GM21515 (cell line): ENCODE measurements at regions not wholly inside any gene's neighbourhood (a gene's known extent, or its start where the extent isn't known, plus 50 kb on each side); places are given as distances from the start of the nearest gene placed in this dataset.

ENCODE experiments used
- ATAC-seq: cut with Tn5 transposase; IDR thresholded peaks from one replicate; pipeline ENCODE4 v1.9.1; 2021; ENCODE audit not compliant: unreplicated experiment

DNA sequence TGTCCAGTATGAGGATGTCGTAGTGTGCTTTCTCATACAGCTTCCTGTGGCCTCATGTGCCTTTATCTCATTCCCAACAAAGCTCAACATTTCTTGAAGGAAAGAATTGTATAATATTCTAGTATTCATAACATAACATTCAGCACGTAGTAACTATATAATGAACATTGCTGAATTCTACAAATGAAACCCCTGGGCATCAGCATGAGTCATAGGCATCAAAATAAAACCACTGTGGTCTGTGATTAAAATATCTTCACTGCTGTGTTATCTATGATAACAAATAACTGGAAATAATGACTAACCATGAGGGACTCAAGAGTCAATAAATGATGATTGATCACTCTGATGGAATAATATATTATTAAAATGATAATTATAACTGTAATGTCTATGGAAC lies 255.2 kb downstream of the EMP1 start:
- no peak for ATAC-seq

DNA sequence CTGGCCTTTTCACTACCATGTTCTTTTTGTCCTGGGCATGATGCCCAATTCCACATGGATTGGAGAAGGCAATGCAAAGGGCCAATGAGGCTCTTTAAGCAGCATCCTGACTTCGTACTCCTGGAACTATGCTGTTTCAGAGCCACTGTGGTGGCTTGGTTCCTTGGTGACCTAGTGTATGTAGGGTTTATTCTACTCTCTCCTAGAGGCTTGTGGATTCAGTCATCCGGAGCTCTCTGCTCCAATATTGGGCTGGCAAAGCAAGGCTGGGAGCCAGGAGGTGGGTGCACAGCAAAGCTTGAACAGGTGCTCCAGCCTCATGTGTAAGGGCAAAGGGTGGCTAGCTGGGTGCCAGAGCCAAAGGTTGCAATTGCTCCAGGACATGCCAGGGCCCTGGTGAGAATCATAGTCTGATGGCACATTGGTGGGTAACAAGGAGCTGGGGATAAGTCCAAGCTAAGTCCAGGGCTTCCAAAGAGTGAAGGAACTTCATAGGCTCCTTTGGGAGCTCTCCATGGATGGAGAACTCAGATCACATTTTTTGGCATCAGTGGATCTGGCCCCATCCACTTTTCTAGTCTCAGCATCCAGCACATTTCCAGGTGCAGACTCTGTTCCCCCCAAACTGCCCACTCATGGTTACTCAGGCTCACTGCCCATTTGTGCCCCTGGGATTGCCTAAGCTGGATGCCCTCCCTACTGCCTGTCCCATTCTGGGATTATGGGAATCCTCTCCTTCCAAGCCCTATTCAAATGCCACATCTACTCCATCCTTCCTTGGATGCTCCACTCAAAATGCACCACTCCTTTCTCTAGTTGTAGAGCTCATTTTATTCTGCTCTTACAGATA lies 253.9 kb downstream of the EMP1 start:
- ATAC-seq: no peak

DNA sequence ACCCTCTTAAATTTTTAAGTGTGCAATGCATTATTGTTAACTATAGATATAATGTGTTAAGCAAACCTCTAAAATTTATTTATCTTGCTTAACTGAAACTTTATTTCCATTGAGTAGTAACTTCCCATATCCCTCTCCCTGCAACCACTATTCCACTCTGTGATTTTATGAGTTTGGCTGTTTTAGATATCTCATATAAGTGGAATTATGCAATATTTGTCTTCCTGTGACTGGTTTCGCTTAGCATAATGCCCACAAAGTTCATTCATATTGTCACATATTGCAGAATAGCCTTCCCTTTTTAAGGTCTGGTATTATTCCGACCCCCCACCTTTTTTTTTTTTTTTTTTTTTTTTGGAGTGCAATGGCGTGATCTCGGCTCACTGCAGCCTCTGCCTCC lies 247.6 kb downstream of the EMP1 start:
- no peak for ATAC-seq

DNA sequence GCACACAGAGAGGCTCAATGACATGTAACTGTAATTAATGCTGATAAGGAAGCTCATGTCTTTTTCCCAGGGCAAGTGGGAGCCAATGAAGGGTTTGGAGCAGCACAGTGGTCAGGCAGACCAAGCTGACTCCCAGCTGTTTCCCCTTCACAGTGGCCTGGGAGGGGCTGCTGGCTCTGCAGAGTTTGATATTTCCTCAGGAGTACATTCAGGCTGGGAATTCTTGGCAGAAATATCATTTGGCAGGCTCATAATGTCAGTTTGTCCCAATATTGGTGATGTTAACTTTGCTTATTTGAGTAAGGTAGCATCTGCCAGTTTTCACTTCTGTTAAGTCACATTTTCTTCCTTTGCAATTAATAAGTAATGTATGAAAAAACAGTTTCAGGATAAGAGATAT lies 247.0 kb downstream of the EMP1 start:
- ATAC-seq: no peak

DNA sequence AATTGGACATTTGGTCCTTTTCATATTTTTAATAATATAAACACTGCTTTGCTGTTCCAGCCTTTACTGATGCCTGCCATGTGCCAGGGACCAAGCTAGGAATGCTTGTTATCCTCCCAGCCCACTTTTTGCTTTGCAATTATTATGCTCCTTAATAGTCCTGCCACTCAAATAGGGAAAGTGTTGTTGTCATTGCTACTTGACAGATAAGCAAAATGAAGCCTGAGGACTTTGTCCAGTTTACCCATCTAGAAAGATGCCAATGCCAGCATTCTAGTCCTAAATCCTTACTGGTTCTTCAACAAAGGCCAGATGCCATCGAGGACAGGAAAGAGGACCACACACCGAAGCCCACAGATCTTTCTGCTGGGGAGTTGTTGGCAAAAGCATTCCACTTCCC lies 246.5 kb downstream of the EMP1 start:
- ATAC-seq: no peak

DNA sequence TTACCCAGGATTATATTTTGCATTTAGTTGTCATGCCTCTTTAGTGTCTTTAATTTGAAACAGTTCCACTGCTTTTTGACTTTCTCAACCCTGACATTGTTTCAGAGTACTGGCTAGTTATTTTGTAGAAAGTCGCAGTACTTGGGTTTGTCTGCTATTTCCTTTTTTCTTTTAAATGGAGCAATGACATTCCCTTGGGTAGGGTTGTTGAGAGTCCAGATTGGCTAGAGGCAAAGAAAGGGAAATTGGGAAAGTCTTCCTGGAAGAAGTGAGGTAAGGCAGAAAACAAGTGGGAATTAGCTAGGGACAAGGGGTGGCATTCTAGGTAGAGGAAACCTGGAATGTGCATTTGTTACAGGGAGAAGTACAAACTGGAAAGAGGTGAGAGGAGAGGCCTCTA lies 245.9 kb downstream of the EMP1 start:
- no peak for ATAC-seq

DNA sequence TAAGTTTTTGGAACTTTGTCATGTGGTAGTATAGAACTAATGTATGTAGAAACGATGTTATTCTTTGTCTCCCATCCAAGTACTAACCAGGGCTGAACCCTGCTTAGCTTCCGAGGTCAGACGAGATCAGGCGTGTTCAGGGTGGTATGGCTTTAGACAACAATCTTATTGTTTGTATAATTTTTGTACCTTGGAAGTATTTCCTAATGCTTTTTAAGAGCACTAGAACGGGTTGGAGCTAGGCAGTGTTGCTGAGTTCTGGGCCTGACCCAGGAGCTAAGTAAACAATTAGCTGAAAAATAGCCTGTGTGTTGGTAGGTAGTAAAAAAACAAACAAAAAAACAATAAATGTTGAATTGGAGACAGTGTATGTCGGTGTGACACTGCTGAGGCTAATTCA lies 244.3 kb downstream of the EMP1 start:
- no peak for ATAC-seq

DNA sequence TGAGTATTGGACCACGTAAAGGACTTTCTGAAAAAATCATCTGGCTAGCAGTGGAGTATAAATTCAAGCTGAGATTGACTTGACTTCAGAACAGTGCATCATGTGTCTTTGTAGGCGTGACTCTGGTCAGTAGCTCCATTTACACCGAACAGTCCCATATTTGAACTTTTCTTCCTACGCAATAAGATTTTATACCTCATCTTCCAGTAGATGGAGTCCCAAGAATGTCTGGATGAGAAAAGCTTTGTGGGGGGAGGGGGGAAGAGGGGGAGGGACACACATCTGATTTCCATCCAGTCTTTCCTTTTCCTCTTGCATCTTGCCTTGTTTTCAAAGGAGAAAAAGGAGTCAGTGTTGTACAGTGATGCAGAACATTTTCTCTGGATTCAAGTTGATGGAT lies 241.0 kb downstream of the EMP1 start:
- no peak for ATAC-seq

DNA sequence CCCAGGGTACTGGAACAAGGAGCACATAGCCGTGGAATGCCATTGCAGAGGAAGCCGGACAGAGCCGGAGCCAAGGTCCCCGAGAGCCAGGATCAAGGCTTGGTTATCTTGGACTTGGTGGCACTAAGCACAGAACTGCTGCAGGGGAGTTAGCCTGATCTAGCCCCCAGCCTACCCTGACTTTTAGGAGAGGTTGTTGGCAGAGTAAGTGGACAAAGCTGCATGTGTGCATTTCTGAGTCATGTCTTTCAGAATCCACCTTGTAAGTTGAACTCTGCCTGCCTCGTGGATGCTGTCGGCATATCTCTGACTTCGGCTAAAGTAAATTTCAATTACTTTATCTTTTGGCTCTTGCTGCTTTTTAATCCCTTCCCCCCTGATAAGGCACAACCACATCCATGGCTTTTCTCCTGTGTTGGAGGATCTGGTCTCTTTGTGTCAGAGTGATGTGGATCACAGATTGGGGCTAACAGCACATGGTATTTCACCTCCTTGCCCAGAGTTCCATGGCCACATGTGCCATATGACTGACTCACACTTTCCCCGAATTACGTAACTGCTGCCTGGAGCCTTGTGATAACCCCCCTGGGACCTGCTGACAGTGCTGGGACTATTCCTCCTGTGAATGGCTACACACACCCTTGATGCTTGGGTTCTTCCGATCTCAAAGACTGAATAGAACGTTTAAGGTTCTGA lies 240.3 kb downstream of the EMP1 start:
- ATAC-seq: no peak

DNA sequence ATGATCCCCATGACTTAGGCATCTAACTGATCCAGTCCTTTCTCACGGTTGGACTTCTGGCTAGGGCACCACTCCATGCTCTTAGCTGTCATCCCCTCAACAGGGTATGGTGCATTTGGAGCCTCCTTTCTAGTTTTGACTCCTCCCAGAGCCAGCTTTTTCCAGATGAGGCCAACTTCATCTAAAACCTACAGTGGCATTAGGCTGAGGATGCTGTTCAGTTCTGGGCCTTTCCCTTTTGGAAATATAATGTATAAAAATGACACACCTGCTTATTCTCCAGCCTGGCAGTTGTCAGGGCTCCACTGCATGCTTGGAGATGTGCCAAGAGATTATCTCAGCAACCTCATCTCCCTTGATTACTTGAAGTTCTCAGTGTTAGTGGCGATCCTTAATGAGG lies 239.7 kb downstream of the EMP1 start:
- no peak for ATAC-seq

DNA sequence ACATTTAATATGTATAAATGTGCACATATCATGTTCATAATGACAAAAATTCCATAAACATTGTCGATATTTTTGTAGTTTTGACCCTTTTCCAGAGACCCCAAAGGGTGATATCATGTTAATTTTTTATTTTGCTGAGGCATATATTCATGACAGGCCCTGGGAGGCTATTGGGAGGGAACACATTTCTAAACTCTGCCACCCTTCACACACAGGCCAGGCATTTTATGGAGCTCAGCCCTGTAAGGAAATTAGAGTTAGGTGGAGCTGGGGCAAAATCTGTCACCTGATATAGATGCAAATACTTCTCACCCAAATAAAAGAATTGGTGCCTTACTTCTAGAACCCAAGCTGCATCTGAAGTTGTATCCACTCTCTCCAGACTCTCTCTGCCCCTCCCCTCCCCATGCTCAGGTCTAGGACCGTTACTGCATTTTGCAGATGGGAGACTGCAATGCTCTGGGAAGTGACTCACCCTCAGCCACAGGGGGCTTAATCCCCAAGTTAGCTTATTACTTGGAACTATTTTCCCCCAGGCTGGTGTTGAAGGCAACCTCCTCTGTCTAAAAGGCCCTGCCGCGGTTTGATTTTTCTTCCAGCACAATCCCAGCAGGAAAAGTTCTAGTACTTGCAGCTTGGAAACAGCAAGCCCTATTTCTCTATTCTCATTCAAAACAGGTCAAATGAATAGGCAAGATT lies 238.9 kb downstream of the EMP1 start:
- no peak for ATAC-seq

DNA sequence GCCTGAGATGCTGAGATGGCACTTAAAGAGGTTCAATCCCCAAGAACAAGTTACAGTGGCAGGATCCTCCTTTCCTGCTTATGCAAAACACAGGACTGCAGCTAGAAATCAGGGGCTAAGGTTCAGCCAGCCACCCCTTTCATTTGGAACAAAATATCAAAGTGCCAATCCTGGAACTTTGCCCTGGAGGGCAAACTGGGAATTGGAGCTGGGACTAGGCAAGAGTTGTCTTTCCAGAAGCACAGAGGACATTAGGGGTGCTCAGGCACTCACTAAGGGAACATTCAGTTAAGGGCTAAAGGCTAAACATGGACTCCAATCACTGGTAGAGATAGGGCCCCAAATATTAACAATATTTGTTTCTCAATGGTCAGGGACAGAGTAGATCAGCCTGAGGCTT lies 237.2 kb downstream of the EMP1 start:
- no peak for ATAC-seq

DNA sequence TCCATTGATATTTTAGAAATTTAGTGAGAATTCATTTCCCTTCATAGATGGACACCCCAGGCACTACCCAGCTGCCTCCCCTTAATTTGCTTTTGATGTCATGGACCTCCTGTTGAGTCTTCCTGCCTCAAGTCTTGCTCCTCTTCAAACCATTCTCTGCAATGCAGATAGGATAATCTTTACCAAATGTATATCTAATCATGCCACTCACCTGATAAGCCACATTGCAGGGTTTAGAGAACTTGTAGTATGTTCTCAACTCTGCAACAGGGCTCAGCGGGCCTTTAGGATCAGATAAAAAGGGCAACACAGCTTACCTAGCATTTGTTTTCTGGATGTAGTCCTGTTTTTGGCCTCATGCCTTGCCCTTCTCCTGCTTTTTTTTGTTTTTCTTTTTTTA lies 234.5 kb downstream of the EMP1 start:
- ATAC-seq: no peak

DNA sequence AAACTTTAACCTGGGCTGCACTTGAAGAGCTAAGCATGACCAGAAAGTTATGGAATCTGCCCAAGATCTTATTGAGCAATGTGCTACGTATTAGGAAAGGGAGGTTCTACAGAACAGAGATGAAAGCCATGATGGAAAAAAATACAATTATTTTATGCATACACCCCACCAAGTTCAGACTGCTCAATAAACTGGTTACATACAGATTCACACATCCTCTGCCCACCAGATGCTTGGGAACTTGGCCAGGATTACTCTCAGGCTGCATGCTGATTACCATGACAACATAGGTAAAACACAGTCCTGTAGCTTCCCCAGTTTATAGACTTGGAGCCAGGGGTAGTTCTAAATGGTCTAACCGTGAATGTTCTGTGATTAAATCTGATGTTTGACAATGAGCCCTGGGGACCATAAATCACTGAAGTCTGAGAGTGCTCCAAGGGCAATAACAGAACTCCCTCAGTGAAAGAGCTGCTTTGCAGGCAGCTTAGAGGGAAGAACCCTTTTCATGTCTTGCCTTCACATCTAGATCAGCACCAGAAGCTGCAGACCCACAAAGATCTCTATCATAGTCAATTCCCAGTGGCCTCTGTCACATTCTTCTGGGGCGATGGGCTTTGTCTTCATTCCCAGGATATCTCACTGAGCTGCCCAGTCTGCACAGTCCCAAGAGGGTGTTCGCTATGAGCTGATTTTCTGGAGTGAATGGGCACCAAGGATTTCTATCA lies 232.2 kb downstream of the EMP1 start:
- no peak for ATAC-seq

DNA sequence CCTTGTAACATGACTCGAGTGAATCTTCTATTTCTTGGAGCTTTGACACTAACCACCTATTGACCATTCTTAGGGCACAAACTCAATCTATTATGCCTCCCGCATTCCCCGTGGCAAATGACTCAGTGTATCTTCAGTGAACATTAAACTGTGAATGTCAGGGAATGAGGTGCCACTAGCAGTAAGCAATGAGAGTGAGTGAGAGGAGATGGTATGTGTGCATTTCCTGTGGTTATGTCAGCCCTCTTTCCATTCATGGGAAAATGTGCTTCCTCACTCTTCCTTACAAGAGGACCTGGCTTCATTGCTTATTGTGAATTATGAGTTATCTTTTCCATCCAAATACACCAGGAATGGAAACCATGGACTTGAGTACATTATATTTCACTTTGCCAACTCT lies 229.2 kb downstream of the EMP1 start:
- no peak for ATAC-seq

DNA sequence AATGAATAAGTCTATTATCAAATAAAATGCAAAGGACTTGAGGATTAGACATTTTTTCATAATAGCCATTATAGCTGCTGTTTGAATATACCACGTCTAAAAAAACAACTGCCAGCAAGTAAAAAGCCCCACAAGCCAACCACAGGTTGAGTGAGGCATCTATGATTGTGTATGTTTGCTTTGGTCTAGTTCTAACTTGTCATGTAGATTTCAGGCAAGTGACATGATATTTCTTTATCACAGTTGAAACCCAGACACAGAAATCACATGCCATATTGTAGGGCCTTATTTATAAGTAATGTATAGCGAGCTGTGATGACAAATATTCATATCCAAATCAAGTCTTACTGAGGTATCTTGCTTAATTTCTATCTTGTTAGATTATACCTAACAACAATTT lies 225.8 kb downstream of the EMP1 start:
- ATAC-seq: no peak

DNA sequence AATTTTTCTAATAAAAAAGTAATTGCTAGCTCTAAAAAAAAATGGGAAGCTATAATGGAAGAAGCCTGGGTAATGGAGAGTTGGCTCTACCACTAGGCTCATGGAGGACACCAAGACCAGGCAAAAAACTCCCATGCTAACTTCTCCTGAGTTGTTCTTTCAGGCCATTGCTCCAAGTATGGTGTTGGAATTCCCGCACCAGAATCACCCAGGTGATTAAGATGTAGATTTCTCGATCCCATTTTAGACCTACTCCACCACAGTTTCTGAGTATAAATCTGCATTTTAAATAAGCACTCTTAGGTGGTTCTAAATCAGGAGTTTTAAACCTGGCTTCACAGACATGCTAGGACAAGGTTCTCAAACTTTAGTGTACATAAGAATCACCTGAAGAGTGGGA lies 221.0 kb downstream of the EMP1 start:
- ATAC-seq: no peak

DNA sequence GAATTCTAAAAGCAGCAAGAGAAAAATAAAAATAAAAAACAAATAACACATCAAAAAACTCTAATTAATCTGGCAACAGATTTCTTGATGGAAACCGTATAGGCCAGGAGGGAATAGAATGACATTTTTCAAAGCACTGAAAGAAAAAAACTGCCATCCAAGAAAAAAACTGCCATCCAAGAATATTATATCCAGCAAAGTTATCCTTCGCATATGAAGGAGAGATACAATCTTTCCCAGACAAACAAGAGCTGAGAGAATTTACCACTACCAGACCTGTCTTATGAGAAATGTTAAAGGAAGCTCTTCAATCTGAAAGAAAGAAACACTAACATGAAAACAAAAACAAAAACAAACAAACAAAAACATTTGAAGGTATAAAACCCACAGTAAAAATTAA lies 214.8 kb downstream of the EMP1 start:
- ATAC-seq: no peak

DNA sequence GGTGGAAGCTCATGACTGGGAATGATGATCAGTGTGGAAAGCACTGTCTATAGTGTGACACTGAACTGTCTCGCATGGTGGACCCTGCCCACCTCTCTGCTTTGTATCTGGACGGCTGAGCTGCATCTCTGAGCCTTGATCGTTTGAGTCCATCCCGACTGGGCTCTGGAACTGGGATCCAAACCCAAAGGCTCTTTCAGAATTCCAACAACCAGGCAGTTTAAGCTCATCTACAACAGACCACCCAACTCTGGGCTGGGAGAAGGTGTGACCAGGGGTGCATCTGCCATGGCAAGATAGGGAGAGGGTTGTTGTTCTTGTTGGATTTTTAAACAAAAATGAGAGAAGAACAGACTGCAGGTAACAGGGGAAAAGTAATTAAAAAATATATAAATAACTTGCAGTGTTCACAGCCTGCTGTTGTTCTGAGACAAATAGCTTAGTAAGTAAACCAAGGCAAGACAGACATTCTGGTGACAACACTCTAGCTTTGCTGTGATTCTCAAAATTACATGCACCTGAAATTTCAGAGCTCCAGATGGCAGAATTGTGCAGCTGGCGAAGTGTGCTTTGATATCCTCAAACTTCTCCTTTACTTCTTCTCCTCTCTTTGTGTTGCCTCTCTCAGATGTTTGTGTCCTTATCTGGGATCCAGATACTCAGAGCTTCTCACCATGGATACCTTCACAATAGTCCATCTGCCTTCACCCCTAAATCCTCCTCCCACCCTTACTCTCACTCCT lies 209.6 kb downstream of the EMP1 start:
- no peak for ATAC-seq

DNA sequence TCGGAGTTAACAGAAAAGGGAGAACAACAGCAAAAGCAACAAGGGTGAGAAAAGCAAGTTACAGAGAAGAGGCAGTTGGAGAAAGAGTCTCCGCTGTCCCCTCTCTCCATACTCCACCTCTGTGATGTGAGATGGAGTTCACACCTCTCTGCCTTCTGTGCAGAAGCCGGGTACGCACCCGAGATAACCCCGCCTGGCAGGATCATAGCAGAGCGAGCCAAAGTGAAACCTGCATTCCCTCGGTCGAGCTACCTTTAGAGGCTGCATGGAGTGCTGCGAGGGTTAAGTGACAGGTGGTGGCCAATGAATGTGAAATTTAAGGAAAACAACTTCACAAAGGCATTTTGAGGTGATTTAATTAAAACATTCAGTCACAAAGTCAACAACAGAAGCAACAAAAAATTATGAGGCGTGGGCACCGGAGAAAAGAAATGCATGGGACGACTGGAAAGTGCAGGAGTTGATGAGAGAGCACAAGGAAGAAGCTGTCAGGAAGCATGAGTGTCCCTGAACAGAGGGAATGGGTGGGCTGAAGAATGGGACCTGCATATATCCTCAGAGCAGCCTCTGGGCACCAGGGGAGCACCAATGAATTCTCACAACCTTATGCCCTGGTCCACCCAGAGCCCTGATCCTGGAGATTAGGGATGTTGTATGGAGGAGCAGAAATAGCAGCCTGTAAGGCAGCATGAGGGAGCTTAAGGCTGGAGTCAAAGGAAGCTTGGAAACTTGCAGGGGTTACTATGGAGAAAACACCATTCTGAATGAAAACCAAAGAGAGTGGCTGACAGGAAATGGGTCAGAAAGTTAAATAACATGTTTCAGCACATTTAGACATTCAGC lies 208.3 kb downstream of the EMP1 start:
- no peak for ATAC-seq
